HCT116 (cell line): ENCODE measurements at regions not wholly inside any gene's neighbourhood (a gene's known extent, or its start where the extent isn't known, plus 50 kb on each side); places are given as distances from the start of the nearest gene placed in this dataset.

ENCODE experiments used
- ATAC-seq: fragments of 200-7000 bp; cut with Tn5 transposase; 2 replicates; pipeline ENCODE4 v1.9.1; 2020; ENCODE audit warnings: mild to moderate bottlenecking, moderate library complexity
- BruUV-seq: library from RNA; stranded (reverse); fragments of 400-500 nt; replicated peaks from 2 replicates; lab custom pipeline; 2021; lab: Mats Ljungman, UMichigan
- CTCF ChIA-PET: fragments of 300-600 bp; sonication (Branson Sonifier 250); formaldehyde crosslinking; loops from one replicate; lab custom pipeline; 2021; ENCODE audit warnings: antibody characterized with exemption; lab: Charles Lee
- POLR2A ChIA-PET: fragments of 300-600, 350-600 bp; sonication (Branson Sonifier 250); formaldehyde crosslinking; loops from one replicate; lab custom pipeline; 2021; ENCODE audit warnings: antibody characterized with exemption; lab: Charles Lee
- RAD21 ChIA-PET, 2 experiments: fragments of 300-600 bp; sonication (Branson Sonifier 250); formaldehyde crosslinking; loops; one replicate each; lab custom pipeline; 2023; ENCODE audit warnings: low total read pairs in 2 of 2; ENCODE audit not compliant: uncharacterized antibody in 2 of 2, unreplicated experiment in 2 of 2, low non-redundant PET in 1 of 2; lab: Charles Lee
- DNase-seq: peaks from one replicate; pipeline ENCODE4 v3.0.0-alpha.2; 2010; ENCODE audit warnings: low read depth, low spot score
- H2AFZ ChIP-seq: fragments of 200-600 bp; shearing (Covaris generic), sonication (generic); 2 replicates; pipeline ENCODE4 v1.6.1; 2017; ENCODE audit warnings: low read depth, mixed run types, mixed read lengths, antibody characterized with exemption, low read length; ENCODE audit not compliant: poor library complexity, severe bottlenecking
- H3K27ac ChIP-seq: 2 replicates; pipeline ENCODE4 v1.5.1; 2012; ENCODE audit warnings: low read depth, low read length
- H3K27me3 ChIP-seq: fragments of 200-600 bp; sonication (generic); 2 replicates; pipeline ENCODE4 v1.6.1; 2016; ENCODE audit warnings: mixed run types, low read length, mixed read lengths; ENCODE audit not compliant: insufficient read depth
- H3K36me3 ChIP-seq, 2 experiments: fragments of 200-500 bp in 1 of 2; fragments of 200-600 bp in 1 of 2; sonication (Bioruptor generic) in 1 of 2; sonication (generic) in 1 of 2; 2 replicates each; pipeline versions ENCODE4 v1.5.1 to v1.6.1; 2014 to 2016; ENCODE audit warnings: low read length in 2 of 2, inconsistent platforms in 1 of 2, mixed read lengths in 1 of 2, mixed run types in 1 of 2; ENCODE audit not compliant: insufficient read depth in 2 of 2, control insufficient read depth in 1 of 2
- H3K4me1 ChIP-seq, 2 experiments: fragments of 200-600 bp in 1 of 2; sonication (generic) in 1 of 2; 2 replicates each; pipeline versions ENCODE4 v1.5.1 to v1.6.1; 2012 to 2017; ENCODE audit warnings: low read length in 2 of 2, inconsistent platforms in 1 of 2, mild to moderate bottlenecking in 1 of 2, mixed read lengths in 1 of 2, mixed run types in 1 of 2, moderate library complexity in 1 of 2; ENCODE audit not compliant: insufficient read depth in 2 of 2, control insufficient read depth in 1 of 2
- H3K4me2 ChIP-seq: fragments of 200-600 bp; sonication (generic); 2 replicates; pipeline ENCODE4 v1.6.1; 2017; ENCODE audit warnings: mixed run types, low read length, mixed read lengths
- H3K4me3 ChIP-seq, 2 experiments: fragments of 200-600 bp in 1 of 2; sonication (generic) in 1 of 2; replicated peaks in 1 of 2; 2 replicates each; pipeline ENCODE4 v1.5.1; 2011 to 2016; ENCODE audit warnings: low read length in 2 of 2, control low read depth in 1 of 2, low read depth in 1 of 2, mild to moderate bottlenecking in 1 of 2, mixed read lengths in 1 of 2, mixed run types in 1 of 2
- H3K79me2 ChIP-seq: fragments of 200-600 bp; sonication (generic); 2 replicates; pipeline ENCODE4 v1.6.1; 2017; ENCODE audit warnings: mild to moderate bottlenecking, mixed run types, low read length, moderate library complexity, mixed read lengths; ENCODE audit not compliant: insufficient read depth
- H3K9ac ChIP-seq: fragments of 200-600 bp; sonication (generic); 2 replicates; pipeline ENCODE4 v1.6.1; 2016; ENCODE audit warnings: low read length, mixed read lengths
- H3K9me2 ChIP-seq: fragments of 200-600 bp; sonication (generic), shearing (Covaris generic); 2 replicates; pipeline ENCODE4 v1.6.1; 2017; ENCODE audit warnings: mixed run types, mild to moderate bottlenecking, moderate library complexity; ENCODE audit not compliant: insufficient read depth
- H3K9me3 ChIP-seq, 2 experiments: fragments of 200-500 bp in 1 of 2; fragments of 200-600 bp in 1 of 2; sonication (Bioruptor generic) in 1 of 2; sonication (generic) in 1 of 2; 2 replicates each; pipeline ENCODE4 v1.6.1; 2014 to 2017; ENCODE audit warnings: low read length in 2 of 2, mixed read lengths in 2 of 2, inconsistent platforms in 1 of 2, low read depth in 1 of 2, mild to moderate bottlenecking in 1 of 2, mixed run types in 1 of 2, moderate library complexity in 1 of 2; ENCODE audit not compliant: control insufficient read depth in 1 of 2, insufficient read depth in 1 of 2
- H4K20me1 ChIP-seq: fragments of 200-600 bp; sonication (generic), shearing (Covaris generic); 2 replicates; pipeline ENCODE4 v1.6.1; 2017; ENCODE audit warnings: mixed run types, mild to moderate bottlenecking, moderate library complexity; ENCODE audit not compliant: insufficient read depth
- CBX3 ChIP-seq: IDR thresholded peaks from 2 replicates; pipeline ENCODE4 v1.6.1; 2012; ENCODE audit warnings: low read depth
- CEBPB ChIP-seq: IDR thresholded peaks from 2 replicates; pipeline ENCODE4 v1.6.1; 2012; ENCODE audit warnings: low read depth
- CTCF ChIP-seq, 3 experiments: fragments of 200-600 bp in 1 of 3; sonication (generic) in 1 of 3; IDR thresholded peaks in 2 of 3; conservative IDR thresholded peaks in 1 of 3; 2 replicates each; pipeline ENCODE4 v1.5.1; 2012 to 2017; ENCODE audit warnings: low read depth in 2 of 3, low read length in 2 of 3, antibody characterized with exemption in 1 of 3, borderline replicate concordance in 1 of 3, control low read depth in 1 of 3, mild to moderate bottlenecking in 1 of 3, mixed read lengths in 1 of 3, mixed run types in 1 of 3, moderate library complexity in 1 of 3; ENCODE audit not compliant: insufficient read depth in 1 of 3
- EGR1 ChIP-seq: IDR thresholded peaks from 2 replicates; pipeline ENCODE4 v1.6.1; 2012; ENCODE audit warnings: low read depth
- EZH2 ChIP-seq: fragments of 200-600 bp; sonication (generic); IDR thresholded peaks from 2 replicates; pipeline ENCODE4 v1.6.1; 2017; ENCODE audit warnings: antibody characterized with exemption, mixed run types
- EZH2phosphoT487 ChIP-seq: fragments of 200-600 bp; IDR thresholded peaks from 2 replicates; pipeline ENCODE4 v1.6.1; 2018; ENCODE audit warnings: antibody characterized with exemption, borderline replicate concordance
- JUND ChIP-seq: IDR thresholded peaks from 2 replicates; pipeline ENCODE4 v1.6.1; 2012
- POLR2AphosphoS5 ChIP-seq: IDR thresholded peaks from 2 replicates; pipeline ENCODE4 v1.6.1; 2011; ENCODE audit warnings: mild to moderate bottlenecking, low read depth, low read length, moderate library complexity
- SP1 ChIP-seq: IDR thresholded peaks from 2 replicates; pipeline ENCODE4 v1.6.1; 2012; ENCODE audit warnings: low read depth
- ZNF274 ChIP-seq: fragments of 200-500 bp; sonication (Bioruptor generic); IDR thresholded peaks from 2 replicates; pipeline ENCODE4 v1.6.1; 2014; ENCODE audit warnings: mild to moderate bottlenecking, low read depth, low read length, inconsistent platforms
- intact Hi-C: fragments of 100-400 bp; cut with micrococcal nuclease; formaldehyde crosslinking; loops from 2 replicates; pipeline ENCODE4 v1.10.0; 2022

GRCh38 chr14:54251356-54251755, 145.5 kb upstream of the CDKN3 start:
- TF ChIP-seq JUND (no peak), CTCF (IDR thresholded peaks at IDR 0.05 in 2 of 3, conservative IDR thresholded peaks at IDR 0.05 in 1 of 3; ENCODE audit: borderline replicate concordance in 1 of 3, insufficient read depth in 1 of 3, low read depth in 2 of 3, low read length in 2 of 3) (no peak), EGR1 (no peak), SP1 (no peak), POLR2AphosphoS5 (no peak), EZH2 (no peak), ZNF274 (no peak), EZH2phosphoT487 (no peak), CBX3 (no peak), CEBPB (no peak)
- ATAC-seq (no peak), DNase-seq (no peak)
- peak overlapping the region in 1 of 2 experiments; percentile 43; a peak in 2 of 4 replicates for H3K4me3 ChIP-seq
- H3K27ac ChIP-seq = peak overlapping the region; percentile 86; the same call in 1 of the 2 replicates
- ChIA-PET POLR2A (no interaction called here), CTCF (interaction anchor here (1.0 kb wide), 1 partner anchor 78 kb away, joined by 3 read pairs; no protein-coding TSS in a partner anchor), RAD21 (interaction anchor here in 1 of 2 experiments (1.6 kb wide), 1 partner anchor 74 kb away, joined by 3 read pairs; no protein-coding TSS in a partner anchor)
- H3K9me2 ChIP-seq = no peaks in the 10 kb centered on the region
- BruUV-seq = no TSS peak
- no peaks in the 10 kb centered on the region for H3K36me3 ChIP-seq
- peak overlapping the region; percentile 80 for H3K4me2 ChIP-seq
- intact Hi-C loops = loop anchor here (5.0 kb wide), 3 partner anchors 39 to 74 kb away; no protein-coding TSS in a partner anchor
- no peaks in the 10 kb centered on the region; the same call in 1 of the 2 replicates for H3K27me3 ChIP-seq
- H4K20me1 ChIP-seq = no peaks in the 10 kb centered on the region
- H2AFZ ChIP-seq = peak overlapping the region; percentile 51
- H3K4me1 ChIP-seq = peaks cover 37 to 43% of the 10 kb centered on the region in 2 experiments
- H3K9me3 ChIP-seq = no peaks in the 10 kb centered on the region
- peak overlapping the region; percentile 30 for H3K9ac ChIP-seq
- no peaks in the 10 kb centered on the region for H3K79me2 ChIP-seq
